Non-pigmented ciliary epithelial cell (primary cell): ENCODE measurements at regions not wholly inside any gene's neighbourhood (a gene's known extent, or its start where the extent isn't known, plus 50 kb on each side); places are given as distances from the start of the nearest gene placed in this dataset.

ENCODE experiments used
- DNase-seq: peaks from one replicate; pipeline ENCODE4 v3.0.0-alpha.2; 2010; ENCODE audit warnings: low read depth

- DNase-seq: peak; percentile 4
Measured at GRCh38 chr4:28675582-28675981, 1814.9 kb downstream of the STIM2 start.

GRCh38 chr4:28677808-28678207, 1817.2 kb downstream of the STIM2 start:
- no peak for DNase-seq

- DNase-seq: no peak
Measured at GRCh38 chr4:28682847-28683246, 1822.2 kb downstream of the STIM2 start.

GRCh38 chr4:28686618-28687017, 1826.0 kb downstream of the STIM2 start:
- peak; percentile 9 for DNase-seq

- DNase-seq: no peak
Measured at GRCh38 chr4:28690890-28691289, 1830.2 kb downstream of the STIM2 start.

- no peak for DNase-seq
Measured at GRCh38 chr4:28702571-28702970, 1841.9 kb downstream of the STIM2 start.

- no peak for DNase-seq
Measured at GRCh38 chr4:28709891-28710290, 1849.2 kb downstream of the STIM2 start.

GRCh38 chr4:28723371-28723770, 1862.7 kb downstream of the STIM2 start:
- no peak for DNase-seq

GRCh38 chr4:28724239-28724638, 1863.6 kb downstream of the STIM2 start:
- no peak for DNase-seq

GRCh38 chr4:28730304-28730703, 1869.7 kb downstream of the STIM2 start:
- DNase-seq: no peak

- DNase-seq: no peak
Measured at GRCh38 chr4:28744066-28744465, 1883.4 kb downstream of the STIM2 start.

- no peak for DNase-seq
Measured at GRCh38 chr4:28754376-28754775, 1893.7 kb downstream of the STIM2 start.

- DNase-seq: no peak
Measured at GRCh38 chr4:28755081-28755480, 1894.4 kb downstream of the STIM2 start.

- DNase-seq: no peak
Measured at GRCh38 chr4:28759064-28759463, 1898.4 kb downstream of the STIM2 start.

- no peak for DNase-seq
Measured at GRCh38 chr4:28760003-28760402, 1899.4 kb downstream of the STIM2 start.

- DNase-seq: peak; percentile 57
Measured at GRCh38 chr4:28772066-28772465, 1911.4 kb downstream of the STIM2 start.

- DNase-seq: no peak
Measured at GRCh38 chr4:28772788-28773187, 1912.1 kb downstream of the STIM2 start.

- DNase-seq: no peak
Measured at GRCh38 chr4:28774344-28774743, 1913.7 kb downstream of the STIM2 start.

- DNase-seq: no peak
Measured at GRCh38 chr4:28776004-28776403, 1915.4 kb downstream of the STIM2 start.

GRCh38 chr4:28784188-28784587, 1923.5 kb downstream of the STIM2 start:
- DNase-seq: no peak

- DNase-seq: no peak
Measured at GRCh38 chr4:28787947-28788346, 1927.3 kb downstream of the STIM2 start.

- no peak for DNase-seq
Measured at GRCh38 chr4:28788929-28789490, 1928.4 kb downstream of the STIM2 start.

GRCh38 chr4:28792917-28793597, 1927.1 kb upstream of the PCDH7 start:
- DNase-seq: no peak

GRCh38 chr4:28799696-28800095, 1920.5 kb upstream of the PCDH7 start:
- no peak for DNase-seq
